ENCODE measurements at regions not wholly inside any gene's neighbourhood (a gene's known extent, or its start where the extent isn't known, plus 50 kb on each side); places are given as distances from the start of the nearest gene placed in this dataset.
A peak's percentile ranks its signal among the peaks of the same experiment; 100 is the strongest.
"Not testable (repeated sequence)": the region's sequence is repeated elsewhere in the genome, so short reads cannot be mapped to it uniquely, and the experiment has no call there.

GRCh38 chr21:25531538-25532250 is 75.6 kb downstream of the MRPL39 start:
- not testable (repeated sequence) for DNase-seq (ENCODE audit: low read depth)

- DNase-seq (ENCODE audit: low read depth): no peak
These were observed 78.8 kb downstream of the MRPL39 start for GRCh38 chr21:25528515-25528914.

- no peak for DNase-seq (ENCODE audit: low read depth)
These were observed 88.8 kb downstream of the MRPL39 start for GRCh38 chr21:25518491-25518911.

GRCh38 chr21:25515484-25516405 is 91.5 kb downstream of the MRPL39 start:
- no peak for DNase-seq (ENCODE audit: low read depth)

GRCh38 chr21:25513810-25514209 is 93.5 kb downstream of the MRPL39 start:
- DNase-seq (ENCODE audit: low read depth): no peak

GRCh38 chr21:25512095-25513081 is 94.9 kb downstream of the MRPL39 start:
- no peak for DNase-seq (ENCODE audit: low read depth)

- no peak for DNase-seq (ENCODE audit: low read depth)
These were observed 97.4 kb downstream of the MRPL39 start for GRCh38 chr21:25509862-25510261.

GRCh38 chr21:25508364-25508763 is 98.9 kb downstream of the MRPL39 start:
- DNase-seq (ENCODE audit: low read depth): no peak

GRCh38 chr21:25507522-25507921 is 99.8 kb downstream of the MRPL39 start:
- no peak for DNase-seq (ENCODE audit: low read depth)

- DNase-seq (ENCODE audit: low read depth): no peak
These were observed 100.4 kb downstream of the MRPL39 start for GRCh38 chr21:25506887-25507286.

- DNase-seq (ENCODE audit: low read depth): no peak
These were observed 101.0 kb downstream of the MRPL39 start for GRCh38 chr21:25506261-25506660.

GRCh38 chr21:25503981-25504380 is 103.3 kb downstream of the MRPL39 start:
- DNase-seq (ENCODE audit: low read depth): no peak

GRCh38 chr21:25501996-25502665 is 105.2 kb downstream of the MRPL39 start:
- DNase-seq (ENCODE audit: low read depth): peak; percentile 5

- no peak for DNase-seq (ENCODE audit: low read depth)
These were observed 105.8 kb downstream of the MRPL39 start for GRCh38 chr21:25501462-25501861.

GRCh38 chr21:25500598-25500997 is 106.7 kb downstream of the MRPL39 start:
- DNase-seq (ENCODE audit: low read depth): no peak

GRCh38 chr21:25496825-25497482 is 110.3 kb downstream of the MRPL39 start:
- DNase-seq (ENCODE audit: low read depth): no peak

GRCh38 chr21:25494804-25495203 is 112.5 kb downstream of the MRPL39 start:
- no peak for DNase-seq (ENCODE audit: low read depth)

GRCh38 chr21:25493722-25494121 is 113.6 kb downstream of the MRPL39 start:
- no peak for DNase-seq (ENCODE audit: low read depth)

GRCh38 chr21:25491267-25491666 is 116.0 kb downstream of the MRPL39 start:
- no peak for DNase-seq (ENCODE audit: low read depth)

- no peak for DNase-seq (ENCODE audit: low read depth)
These were observed 116.5 kb downstream of the MRPL39 start for GRCh38 chr21:25490742-25491141.

GRCh38 chr21:25489673-25490072 is 117.6 kb downstream of the MRPL39 start:
- no peak for DNase-seq (ENCODE audit: low read depth)
